IMR-90 (cell line): ENCODE measurements at regions not wholly inside any gene's neighbourhood (a gene's known extent, or its start where the extent isn't known, plus 50 kb on each side); places are given as distances from the start of the nearest gene placed in this dataset.

ENCODE experiments used
- ATAC-seq: fragments of 200-7000 bp; cut with Tn5 transposase; 2 replicates; pipeline ENCODE4 v1.9.1; 2020; ENCODE audit warnings: low read depth, mild to moderate bottlenecking, moderate library complexity
- BruUV-seq: library from RNA; stranded (reverse); fragments of 400-500 nt; replicated peaks from 2 replicates; lab custom pipeline; 2021; lab: Mats Ljungman, UMichigan
- CTCF ChIA-PET: fragments of 300-600 bp; formaldehyde crosslinking; extraction: SDS; loops from one replicate; lab custom pipeline; 2021; ENCODE audit warnings: antibody characterized with exemption; lab: Yijun Ruan, JAX
- POLR2A ChIA-PET: fragments of 300-600 bp; sonication (Branson Sonifier 250); formaldehyde crosslinking; loops from one replicate; lab custom pipeline; 2022; ENCODE audit warnings: antibody characterized with exemption; ENCODE audit not compliant: unreplicated experiment; lab: Charles Lee
- DNase-seq: peaks from one replicate; pipeline ENCODE4 v3.0.0; 2013
- H2AFZ ChIP-seq: replicated peaks from 2 replicates; pipeline ENCODE3; 2013; ENCODE audit warnings: low read length, mild to moderate bottlenecking; ENCODE audit not compliant: poor library complexity
- H2AK5ac ChIP-seq: 2 replicates; pipeline ENCODE4 v1.6.1; 2013; ENCODE audit warnings: low read depth, low read length, inconsistent platforms
- H2AK9ac ChIP-seq: replicated peaks from 2 replicates; pipeline ENCODE3; 2013; ENCODE audit warnings: mild to moderate bottlenecking, low read depth, low read length, moderate library complexity; ENCODE audit not compliant: poor library complexity
- H2BK120ac ChIP-seq: 2 replicates; pipeline ENCODE4 v1.6.1; 2013; ENCODE audit warnings: low read depth, low read length, inconsistent platforms
- H2BK15ac ChIP-seq: 3 replicates; pipeline ENCODE4 v1.6.1; 2013; ENCODE audit warnings: low read depth, low read length, inconsistent platforms
- H2BK20ac ChIP-seq: 2 replicates; pipeline ENCODE4 v1.6.1; 2013; ENCODE audit warnings: low read depth, mild to moderate bottlenecking, inconsistent platforms, low read length, moderate library complexity
- H2BK5ac ChIP-seq: 2 replicates; pipeline ENCODE4 v1.6.1; 2013; ENCODE audit warnings: mild to moderate bottlenecking, low read depth, low read length, inconsistent platforms; ENCODE audit not compliant: poor library complexity, severe bottlenecking
- H3K14ac ChIP-seq: replicated peaks from 2 replicates; pipeline ENCODE4 v1.6.1; 2013; ENCODE audit warnings: low read depth, low read length, inconsistent platforms
- H3K18ac ChIP-seq: 2 replicates; pipeline ENCODE4 v1.6.1; 2013; ENCODE audit warnings: low read depth, low read length, control low read depth
- H3K23ac ChIP-seq: 2 replicates; pipeline ENCODE4 v1.6.1; 2013; ENCODE audit warnings: low read depth, low read length, inconsistent platforms
- H3K27ac ChIP-seq: 2 replicates; pipeline ENCODE4 v1.5.1; 2013; ENCODE audit warnings: mild to moderate bottlenecking, control low read depth, low read length; ENCODE audit not compliant: insufficient read depth
- H3K27me3 ChIP-seq: 2 replicates; pipeline ENCODE4 v1.6.1; 2013; ENCODE audit warnings: low read length; ENCODE audit not compliant: control insufficient read depth, insufficient read depth
- H3K36me3 ChIP-seq: 2 replicates; pipeline ENCODE4 v1.6.1; 2013; ENCODE audit warnings: low read length, mixed read lengths; ENCODE audit not compliant: control insufficient read depth, insufficient read depth
- H3K4ac ChIP-seq: 2 replicates; pipeline ENCODE4 v1.6.1; 2013; ENCODE audit warnings: low read depth, low read length, inconsistent platforms
- H3K4me1 ChIP-seq: 2 replicates; pipeline ENCODE4 v1.6.1; 2013; ENCODE audit warnings: low read length, mixed read lengths; ENCODE audit not compliant: control insufficient read depth, insufficient read depth
- H3K4me2 ChIP-seq: 2 replicates; pipeline ENCODE4 v1.6.1; 2013; ENCODE audit warnings: low read depth, mild to moderate bottlenecking, control low read depth, low read length, moderate library complexity
- H3K4me3 ChIP-seq: 2 replicates; pipeline ENCODE4 v1.5.1; 2013; ENCODE audit warnings: low read depth, mild to moderate bottlenecking, control low read depth, low read length, moderate library complexity; ENCODE audit not compliant: insufficient read depth
- H3K56ac ChIP-seq: 2 replicates; pipeline ENCODE4 v1.6.1; 2013; ENCODE audit warnings: low read length, inconsistent platforms; ENCODE audit not compliant: insufficient read depth; ENCODE audit errors: extremely low read depth
- H3K79me1 ChIP-seq, 2 experiments: 2 replicates each; pipeline ENCODE4 v1.6.1; 2013; ENCODE audit warnings: low read length in 2 of 2, inconsistent platforms in 1 of 2, low read depth in 1 of 2
- H3K9ac ChIP-seq: 2 replicates; pipeline ENCODE4 v1.6.1; 2013; ENCODE audit warnings: low read depth, low read length, control low read depth
- H3K9me1 ChIP-seq: 2 replicates; pipeline ENCODE4 v1.6.1; 2013; ENCODE audit warnings: low read length, inconsistent platforms; ENCODE audit not compliant: insufficient read depth
- H3K9me3 ChIP-seq: 2 replicates; pipeline ENCODE4 v1.6.1; 2013; ENCODE audit warnings: low read length; ENCODE audit not compliant: control insufficient read depth, insufficient read depth
- H4K20me1 ChIP-seq: 2 replicates; pipeline ENCODE4 v1.6.1; 2013; ENCODE audit warnings: low read length, inconsistent platforms; ENCODE audit not compliant: insufficient read depth
- H4K5ac ChIP-seq: 2 replicates; pipeline ENCODE4 v1.6.1; 2013; ENCODE audit warnings: mild to moderate bottlenecking, low read depth, low read length, control low read depth
- H4K8ac ChIP-seq, 2 experiments: 2 replicates each; pipeline ENCODE4 v1.6.1; 2013; ENCODE audit warnings: low read depth in 2 of 2, low read length in 2 of 2, control low read depth in 1 of 2, inconsistent platforms in 1 of 2
- H4K91ac ChIP-seq: 2 replicates; pipeline ENCODE4 v1.6.1; 2013; ENCODE audit warnings: low read depth, low read length, inconsistent platforms; ENCODE audit not compliant: insufficient read depth
- BHLHE40 ChIP-seq: fragments of 150-350 bp; IDR thresholded peaks from 2 replicates; pipeline ENCODE4 v1.6.1; 2016; ENCODE audit warnings: mild to moderate bottlenecking, low read depth, low read length
- CEBPB ChIP-seq: IDR thresholded peaks from 2 replicates; pipeline ENCODE4 v1.6.1; 2012; ENCODE audit warnings: low read depth, low read length, improper control_type of control experiment
- CHD1 ChIP-seq: IDR thresholded peaks from 2 replicates; pipeline ENCODE4 v1.6.1; 2012; ENCODE audit warnings: low read depth, low read length, improper control_type of control experiment
- CTCF ChIP-seq: conservative IDR thresholded peaks from 2 replicates; pipeline ENCODE4 v1.5.1; 2012; ENCODE audit warnings: mild to moderate bottlenecking, low read depth, low read length, improper control_type of control experiment
- MAZ ChIP-seq: IDR thresholded peaks from 2 replicates; pipeline ENCODE4 v1.6.1; 2012; ENCODE audit warnings: low read depth, mild to moderate bottlenecking, low read length, improper control_type of control experiment, moderate library complexity, borderline replicate concordance
- MXI1 ChIP-seq: IDR thresholded peaks from 2 replicates; pipeline ENCODE4 v1.6.1; 2012; ENCODE audit warnings: low read depth, mild to moderate bottlenecking, low read length, moderate library complexity, borderline replicate concordance
- NFE2L2 ChIP-seq: fragments of 150-350 bp; IDR thresholded peaks from 2 replicates; pipeline ENCODE4 v1.6.1; 2016; ENCODE audit warnings: low read depth, mild to moderate bottlenecking, low read length
- POLR2A ChIP-seq: IDR thresholded peaks from 2 replicates; pipeline ENCODE4 v1.6.1; 2012; ENCODE audit warnings: mild to moderate bottlenecking, low read depth, low read length
- RAD21 ChIP-seq: IDR thresholded peaks from 2 replicates; pipeline ENCODE4 v1.6.1; 2012; ENCODE audit warnings: low read length, improper control_type of control experiment
- RCOR1 ChIP-seq: IDR thresholded peaks from 2 replicates; pipeline ENCODE4 v1.6.1; 2012; ENCODE audit warnings: mild to moderate bottlenecking, low read length, improper control_type of control experiment; ENCODE audit not compliant: insufficient replicate concordance
- SMC3 ChIP-seq: fragments of 150-350 bp; IDR thresholded peaks from 2 replicates; pipeline ENCODE4 v1.6.1; 2016; ENCODE audit warnings: low read depth, mild to moderate bottlenecking, antibody characterized with exemption, low read length, moderate library complexity
- WGBS, 2 experiments: methylation state at CpG; one replicate each; pipeline versions ENCODE4 v1.1.5 to v1.1.7; 2013; ENCODE audit warnings: missing lambda C conversion rate in 2 of 2; ENCODE audit not compliant: insufficient read length in 1 of 2; ENCODE audit errors: extremely low coverage in 2 of 2; 5-methylcytosine and 5-hydroxymethylcytosine counted together
- dilution Hi-C: fragments of 300-500 bp; cut with HindIII; formaldehyde crosslinking; loops from one replicate; pipeline ENCODE4 v1.14.3; 2018; ENCODE audit warnings: low sequenced_read_pairs; ENCODE audit not compliant: unreplicated experiment
- in situ Hi-C: fragments of 300-500 bp; cut with MboI; formaldehyde crosslinking; loops from 3 replicates; pipeline ENCODE4 v1.14.3; 2019; ENCODE audit warnings: low sequenced_read_pairs, inconsistent platforms, mixed read lengths
- intact Hi-C: fragments of 100-400 bp; cut with micrococcal nuclease; formaldehyde crosslinking; loops from 2 replicates; pipeline ENCODE4 v1.10.0; 2022
- TF ChIP-seq, protein P1 (sequence below): fragments of 150-350 bp; IDR thresholded peaks from 2 replicates; pipeline ENCODE4 v1.6.1; 2017; ENCODE audit warnings: mild to moderate bottlenecking, antibody characterized with exemption, low read length, low read depth
- TF ChIP-seq, protein P2 (sequence below): fragments of 150-350 bp; IDR thresholded peaks from 2 replicates; pipeline ENCODE4 v1.6.1; 2016; ENCODE audit warnings: low read depth, mild to moderate bottlenecking, low read length, moderate library complexity, borderline replicate concordance

GRCh38 chr16:7953360-7953759 is 620.7 kb downstream of the RBFOX1 start:
- BruUV-seq: no TSS peak
- no peak overlapping the region for H4K8ac ChIP-seq
- POLR2A ChIA-PET: no interaction called here

More at GRCh38 chr16:7953360-7953759, 620.7 kb downstream of the RBFOX1 start:
- ATAC-seq (no peak), DNase-seq (no peak)
- in situ Hi-C loops (no loop called here), intact Hi-C loops (no loop called here), dilution Hi-C loops (no loop called here)
- no peak overlapping the region for H2AFZ ChIP-seq
- no peak overlapping the region for H2BK5ac ChIP-seq
- no peaks in the 10 kb centered on the region for H3K27me3 ChIP-seq
- no peak overlapping the region for H3K4ac ChIP-seq
- CTCF ChIA-PET: no interaction called here
- no peak overlapping the region for H4K5ac ChIP-seq
- H2AK9ac ChIP-seq: no peak overlapping the region
- no peak overlapping the region for H3K9ac ChIP-seq
- H3K4me2 ChIP-seq: no peak overlapping the region
- no peak overlapping the region for H2BK20ac ChIP-seq
- H3K14ac ChIP-seq: no peak overlapping the region
- H3K79me1 ChIP-seq: no peaks in the 10 kb centered on the region
- TF ChIP-seq, protein P1, sequence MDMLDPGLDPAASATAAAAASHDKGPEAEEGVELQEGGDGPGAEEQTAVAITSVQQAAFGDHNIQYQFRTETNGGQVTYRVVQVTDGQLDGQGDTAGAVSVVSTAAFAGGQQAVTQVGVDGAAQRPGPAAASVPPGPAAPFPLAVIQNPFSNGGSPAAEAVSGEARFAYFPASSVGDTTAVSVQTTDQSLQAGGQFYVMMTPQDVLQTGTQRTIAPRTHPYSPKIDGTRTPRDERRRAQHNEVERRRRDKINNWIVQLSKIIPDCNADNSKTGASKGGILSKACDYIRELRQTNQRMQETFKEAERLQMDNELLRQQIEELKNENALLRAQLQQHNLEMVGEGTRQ: no peak
- no peak for TF ChIP-seq CEBPB
- TF ChIP-seq MXI1: no peak
- TF ChIP-seq NFE2L2: no peak
- no peak for TF ChIP-seq MAZ
- no peak for TF ChIP-seq POLR2A
- TF ChIP-seq SMC3: no peak
- TF ChIP-seq RAD21: no peak
- no peak for TF ChIP-seq CTCF
- no peak for TF ChIP-seq RCOR1
- TF ChIP-seq, protein P2, sequence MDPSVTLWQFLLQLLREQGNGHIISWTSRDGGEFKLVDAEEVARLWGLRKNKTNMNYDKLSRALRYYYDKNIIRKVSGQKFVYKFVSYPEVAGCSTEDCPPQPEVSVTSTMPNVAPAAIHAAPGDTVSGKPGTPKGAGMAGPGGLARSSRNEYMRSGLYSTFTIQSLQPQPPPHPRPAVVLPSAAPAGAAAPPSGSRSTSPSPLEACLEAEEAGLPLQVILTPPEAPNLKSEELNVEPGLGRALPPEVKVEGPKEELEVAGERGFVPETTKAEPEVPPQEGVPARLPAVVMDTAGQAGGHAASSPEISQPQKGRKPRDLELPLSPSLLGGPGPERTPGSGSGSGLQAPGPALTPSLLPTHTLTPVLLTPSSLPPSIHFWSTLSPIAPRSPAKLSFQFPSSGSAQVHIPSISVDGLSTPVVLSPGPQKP: no peak
- no peak for TF ChIP-seq CHD1
- no peak for TF ChIP-seq BHLHE40
- H4K91ac ChIP-seq: no peak overlapping the region
- H3K9me1 ChIP-seq: no peaks in the 10 kb centered on the region
- no peaks in the 10 kb centered on the region for H4K20me1 ChIP-seq
- no peak overlapping the region for H3K23ac ChIP-seq
- no peak overlapping the region for H2BK15ac ChIP-seq
- H3K18ac ChIP-seq: no peak overlapping the region
- peaks cover 10% of the 10 kb centered on the region; the same call in 1 of the 2 replicates for H3K9me3 ChIP-seq
- no peaks in the 10 kb centered on the region for H3K4me1 ChIP-seq
- no peaks in the 10 kb centered on the region for H3K36me3 ChIP-seq
- WGBS, 2 experiments: no CpG with 5 or more reads among the region's 1 CpG
- H2AK5ac ChIP-seq: no peak overlapping the region
- no peak overlapping the region for H2BK120ac ChIP-seq
- no peak overlapping the region for H3K56ac ChIP-seq
- no peak overlapping the region for H3K27ac ChIP-seq
- H3K4me3 ChIP-seq: no peak overlapping the region
